ENCODE measurements at regions not wholly inside any gene's neighbourhood (a gene's known extent, or its start where the extent isn't known, plus 50 kb on each side); places are given as distances from the start of the nearest gene placed in this dataset.
A peak's percentile ranks its signal among the peaks of the same experiment; 100 is the strongest.

DNA sequence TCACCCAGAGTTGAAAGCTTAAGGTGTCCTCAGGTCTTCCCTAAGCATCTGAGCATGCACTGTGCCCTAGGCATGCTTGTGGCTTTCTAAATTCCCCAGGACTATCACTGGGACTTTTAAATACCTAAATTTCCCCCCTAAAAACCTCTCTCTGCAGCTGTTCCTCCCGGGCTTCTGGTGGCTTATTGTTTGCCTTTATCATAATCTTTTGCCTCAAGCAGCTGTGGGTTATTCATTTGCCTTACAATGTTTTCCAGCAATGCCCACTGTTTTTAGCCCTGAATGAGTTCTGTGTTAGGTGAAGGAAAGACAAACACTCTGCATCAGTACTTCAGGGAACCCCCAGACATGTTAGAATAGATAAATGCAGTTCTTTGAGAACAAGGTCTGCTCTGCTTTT lies 455.0 kb downstream of the ZIC3 start:
- ATAC-seq (no peak), DNase-seq (no peak)
- Histone ChIP-seq H3K27ac (no peak overlapping the region), H3K27me3 (no peaks in the 10 kb centered on the region), H3K36me3 (no peaks in the 10 kb centered on the region), H3K4me1 (no peaks in the 10 kb centered on the region), H3K4me3 (no peak overlapping the region), H3K9me3 (no peaks in the 10 kb centered on the region)
- TF ChIP-seq, protein P1, sequence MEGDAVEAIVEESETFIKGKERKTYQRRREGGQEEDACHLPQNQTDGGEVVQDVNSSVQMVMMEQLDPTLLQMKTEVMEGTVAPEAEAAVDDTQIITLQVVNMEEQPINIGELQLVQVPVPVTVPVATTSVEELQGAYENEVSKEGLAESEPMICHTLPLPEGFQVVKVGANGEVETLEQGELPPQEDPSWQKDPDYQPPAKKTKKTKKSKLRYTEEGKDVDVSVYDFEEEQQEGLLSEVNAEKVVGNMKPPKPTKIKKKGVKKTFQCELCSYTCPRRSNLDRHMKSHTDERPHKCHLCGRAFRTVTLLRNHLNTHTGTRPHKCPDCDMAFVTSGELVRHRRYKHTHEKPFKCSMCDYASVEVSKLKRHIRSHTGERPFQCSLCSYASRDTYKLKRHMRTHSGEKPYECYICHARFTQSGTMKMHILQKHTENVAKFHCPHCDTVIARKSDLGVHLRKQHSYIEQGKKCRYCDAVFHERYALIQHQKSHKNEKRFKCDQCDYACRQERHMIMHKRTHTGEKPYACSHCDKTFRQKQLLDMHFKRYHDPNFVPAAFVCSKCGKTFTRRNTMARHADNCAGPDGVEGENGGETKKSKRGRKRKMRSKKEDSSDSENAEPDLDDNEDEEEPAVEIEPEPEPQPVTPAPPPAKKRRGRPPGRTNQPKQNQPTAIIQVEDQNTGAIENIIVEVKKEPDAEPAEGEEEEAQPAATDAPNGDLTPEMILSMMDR (IDR thresholded peaks at IDR 0.05): no peak
- intact Hi-C loops (cut with DNase I): no loop called here

DNA sequence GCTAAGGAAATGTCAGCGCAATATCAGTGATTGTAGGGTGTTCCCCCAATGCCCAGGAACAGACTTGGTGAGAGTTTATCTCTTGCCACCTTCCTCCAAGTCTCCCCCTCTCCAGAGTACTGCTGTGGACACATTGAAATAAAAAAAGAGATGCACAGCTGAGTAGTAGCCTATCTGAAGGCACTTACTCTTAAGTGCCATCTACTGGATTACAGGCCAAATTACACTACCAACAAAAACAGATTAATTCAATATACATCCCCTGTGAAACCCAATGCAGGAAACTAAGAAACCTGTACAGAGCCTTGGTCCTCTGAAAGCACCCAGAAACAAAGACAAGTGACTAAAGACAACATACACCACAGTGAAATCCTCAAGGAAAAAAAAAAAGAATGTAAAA lies 460.3 kb downstream of the ZIC3 start:
- intact Hi-C loops (cut with DNase I): no loop called here
- Histone ChIP-seq H3K9me3 (no peaks in the 10 kb centered on the region), H3K36me3 (no peaks in the 10 kb centered on the region), H3K27me3 (peaks cover 0 to 9% of the 10 kb centered on the region in 2 donors), H3K4me1 (no peaks in the 10 kb centered on the region), H3K4me3 (no peak overlapping the region), H3K27ac (no peak overlapping the region)
- DNase-seq: peak in 1 of 4 donors; percentile 6
- peak; percentile 64 for ATAC-seq
- TF ChIP-seq, protein P1 (IDR thresholded peaks at IDR 0.05): peak in 1 of 2 donors; percentile 33

DNA sequence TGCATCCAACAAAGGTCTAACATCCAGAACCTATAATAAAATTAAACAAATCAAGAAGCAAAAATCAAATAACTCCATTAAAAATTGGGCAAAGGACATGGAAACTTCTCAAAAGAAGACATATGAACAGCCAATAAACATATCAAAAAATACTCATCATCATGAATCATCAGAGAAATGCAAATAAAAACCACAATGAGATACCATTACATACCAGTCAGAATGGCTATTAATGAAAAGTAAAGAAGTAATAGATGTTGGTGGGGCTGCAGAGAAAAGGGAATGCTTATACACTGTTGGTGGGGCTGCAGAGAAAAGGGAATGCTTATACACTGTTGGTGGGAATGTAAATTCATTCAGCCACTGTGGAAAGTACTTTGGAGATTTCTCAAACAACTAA lies 465.8 kb downstream of the ZIC3 start:
- intact Hi-C loops (cut with DNase I): no loop called here
- TF ChIP-seq, protein P1 (IDR thresholded peaks at IDR 0.05): no peak
- ATAC-seq: no peak

DNA sequence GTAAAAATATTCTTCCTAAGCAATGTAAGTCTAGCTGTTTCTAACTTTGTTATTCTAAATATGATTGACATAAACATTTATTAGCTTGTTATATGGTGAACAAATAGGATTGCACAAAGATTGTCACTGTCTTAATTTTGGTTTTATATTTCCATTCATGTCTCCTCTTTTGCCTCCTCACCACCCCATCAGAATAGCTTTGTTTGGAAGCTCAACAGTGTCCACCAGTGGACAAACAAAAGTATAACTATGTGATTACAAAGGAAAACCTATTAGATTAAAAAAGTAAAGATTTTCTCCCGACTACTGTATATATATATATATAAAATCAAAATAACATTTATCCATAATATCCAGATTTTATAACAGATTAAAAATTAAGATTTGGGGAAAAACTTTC lies 468.2 kb downstream of the ZIC3 start:
- ATAC-seq (no peak), DNase-seq (no peak)
- Histone ChIP-seq H3K4me1 (no peaks in the 10 kb centered on the region), H3K4me3 (no peak overlapping the region), H3K27ac (no peak overlapping the region), H3K36me3 (no peaks in the 10 kb centered on the region), H3K27me3 (no peaks in the 10 kb centered on the region), H3K9me3 (no peaks in the 10 kb centered on the region)
- intact Hi-C loops (cut with DNase I): no loop called here
- TF ChIP-seq, protein P1 (IDR thresholded peaks at IDR 0.05): no peak

More for the DNA sequence above, 465.8 kb downstream of the ZIC3 start:
- H3K9me3 ChIP-seq: no peaks in the 10 kb centered on the region
- H3K4me3 ChIP-seq: no peak overlapping the region
- no peak for DNase-seq
- peaks cover 0 to 8% of the 10 kb centered on the region in 2 donors for H3K27me3 ChIP-seq
- no peaks in the 10 kb centered on the region for H3K36me3 ChIP-seq
- H3K4me1 ChIP-seq: no peaks in the 10 kb centered on the region
- no peak overlapping the region for H3K27ac ChIP-seq

- no peaks in the 10 kb centered on the region for H3K4me1 ChIP-seq
- no peaks in the 10 kb centered on the region for H3K27me3 ChIP-seq
- TF ChIP-seq, protein P1 (IDR thresholded peaks at IDR 0.05): no peak
- no peak overlapping the region for H3K27ac ChIP-seq
- intact Hi-C loops (cut with DNase I): no loop called here
- H3K36me3 ChIP-seq: no peaks in the 10 kb centered on the region
- H3K4me3 ChIP-seq: no peak overlapping the region
- ATAC-seq: no peak
- DNase-seq: no peak
- peaks cover 0 to 4% of the 10 kb centered on the region in 2 donors for H3K9me3 ChIP-seq
Observed at GRCh38 chrX:138037548-138037947, 471.6 kb downstream of the ZIC3 start.

Measured in left lung (tissue), 4 donors.